Activated CD4-positive, alpha-beta T cell treated with anti-CD3 and anti-CD28 coated beads, Interleukin-2, Interleukin-6, amounts not matched to agents 100 ng/mL and 50 ng/mL, durations not matched to agents 16 hours and 8 hours (primary cell): ENCODE measurements at regions not wholly inside any gene's neighbourhood (a gene's known extent, or its start where the extent isn't known, plus 50 kb on each side); places are given as distances from the start of the nearest gene placed in this dataset.
"Not testable (repeated sequence)": the region's sequence is repeated elsewhere in the genome, so short reads cannot be mapped to it uniquely, and the experiment has no call there.

Experiments
- DNase-seq: peaks from one replicate; pipeline ENCODE4 v3.0.0-alpha.2; 2020

GRCh38 chr2:150370561-150370960 lies 116.9 kb downstream of the RND3 start:
- no peak for DNase-seq

GRCh38 chr2:150369862-150370261 lies 117.6 kb downstream of the RND3 start:
- no peak for DNase-seq

- DNase-seq, result no peak
These were observed 129.0 kb downstream of the RND3 start for GRCh38 chr2:150358468-150358807.

GRCh38 chr2:150357770-150358467 lies 129.5 kb downstream of the RND3 start:
- no peak for DNase-seq

GRCh38 chr2:150355440-150355839 lies 132.0 kb downstream of the RND3 start:
- no peak for DNase-seq

- no peak for DNase-seq
These were observed 134.1 kb downstream of the RND3 start for GRCh38 chr2:150353376-150353775.

GRCh38 chr2:150351922-150352321 lies 135.5 kb downstream of the RND3 start:
- no peak for DNase-seq

GRCh38 chr2:150350500-150350899 lies 137.0 kb downstream of the RND3 start:
- DNase-seq, result no peak

- DNase-seq, result no peak
These were observed 140.7 kb downstream of the RND3 start for GRCh38 chr2:150346806-150347205.

- DNase-seq, result no peak
These were observed 145.3 kb downstream of the RND3 start for GRCh38 chr2:150341982-150342680.

GRCh38 chr2:150339951-150340350 lies 147.5 kb downstream of the RND3 start:
- no peak for DNase-seq

GRCh38 chr2:150339282-150339681 lies 148.2 kb downstream of the RND3 start:
- DNase-seq, result no peak

- DNase-seq, result no peak
These were observed 151.9 kb downstream of the RND3 start for GRCh38 chr2:150335596-150335995.

GRCh38 chr2:150332383-150332782 lies 155.1 kb downstream of the RND3 start:
- no peak for DNase-seq

- DNase-seq, result no peak
These were observed 159.6 kb downstream of the RND3 start for GRCh38 chr2:150327564-150328489.

- DNase-seq, result no peak
These were observed 161.7 kb downstream of the RND3 start for GRCh38 chr2:150325656-150326314.

- not testable (repeated sequence) for DNase-seq
These were observed 164.4 kb downstream of the RND3 start for GRCh38 chr2:150323071-150323470.

GRCh38 chr2:150320608-150321007 lies 166.9 kb downstream of the RND3 start:
- no peak for DNase-seq

- DNase-seq, result no peak
These were observed 167.6 kb downstream of the RND3 start for GRCh38 chr2:150319658-150320555.

GRCh38 chr2:150319085-150319484 lies 168.4 kb downstream of the RND3 start:
- DNase-seq, result no peak

GRCh38 chr2:150312271-150312670 lies 175.2 kb downstream of the RND3 start:
- no peak for DNase-seq
